Panc1 (cell line): ENCODE measurements at regions not wholly inside any gene's neighbourhood (a gene's known extent, or its start where the extent isn't known, plus 50 kb on each side); places are given as distances from the start of the nearest gene placed in this dataset.

Experiments
- ATAC-seq: fragments of 200-7000 bp; cut with Tn5 transposase; 2 replicates; pipeline ENCODE4 v1.9.1; 2020; ENCODE audit warnings: mild to moderate bottlenecking, moderate library complexity
- BruUV-seq: library from RNA; stranded (reverse); fragments of 400-500 nt; replicated peaks from 2 replicates; lab custom pipeline; 2021; lab: Mats Ljungman, UMichigan
- CTCF ChIA-PET: fragments of 300-600 bp; sonication (Branson Sonifier 250); formaldehyde crosslinking; loops from one replicate; lab custom pipeline; 2022; ENCODE audit warnings: antibody characterized with exemption; lab: Charles Lee
- POLR2A ChIA-PET: fragments of 300-600 bp; sonication (Branson Sonifier 250); formaldehyde crosslinking; loops from one replicate; lab custom pipeline; 2022; ENCODE audit warnings: antibody characterized with exemption; lab: Charles Lee
- DNase-seq: peaks from one replicate; pipeline ENCODE4 v3.0.0-alpha.2; 2010; ENCODE audit warnings: low read depth, low spot score
- H3K27ac ChIP-seq: 2 replicates; pipeline ENCODE4 v1.5.1; 2011; ENCODE audit warnings: mild to moderate bottlenecking, low read length, inconsistent platforms
- H3K27me3 ChIP-seq: fragments of 200-500 bp; sonication (Bioruptor generic); 2 replicates; pipeline ENCODE4 v1.6.0; 2014; ENCODE audit warnings: low read length, inconsistent platforms; ENCODE audit not compliant: control insufficient read depth, insufficient read depth
- H3K36me3 ChIP-seq: fragments of 200-500 bp; sonication (Bioruptor generic); 2 replicates; pipeline ENCODE4 v1.5.1; 2014; ENCODE audit warnings: inconsistent platforms, mild to moderate bottlenecking, low read length, moderate library complexity; ENCODE audit not compliant: control insufficient read depth, insufficient read depth
- H3K4me1 ChIP-seq: 2 replicates; pipeline ENCODE4 v1.5.1; 2011; ENCODE audit warnings: inconsistent platforms, mild to moderate bottlenecking, low read length, moderate library complexity; ENCODE audit not compliant: control insufficient read depth, insufficient read depth
- H3K4me3 ChIP-seq, 2 experiments: 2 replicates each; pipeline ENCODE4 v1.5.1; 2011 to 2012; ENCODE audit warnings: low read depth in 2 of 2, low read length in 2 of 2, mild to moderate bottlenecking in 2 of 2, inconsistent platforms in 1 of 2, moderate library complexity in 1 of 2
- H3K9me3 ChIP-seq: fragments of 200-500 bp; sonication (Bioruptor generic); 2 replicates; pipeline ENCODE4 v1.5.1; 2014; ENCODE audit warnings: low read depth, mild to moderate bottlenecking, inconsistent platforms, low read length, moderate library complexity; ENCODE audit not compliant: control insufficient read depth, insufficient read depth
- POLR2AphosphoS5 ChIP-seq: IDR thresholded peaks from 2 replicates; pipeline ENCODE4 v1.6.1; 2012; ENCODE audit warnings: mild to moderate bottlenecking, low read depth, low read length, moderate library complexity
- SIN3A ChIP-seq: IDR thresholded peaks from 2 replicates; pipeline ENCODE4 v1.6.1; 2012; ENCODE audit warnings: low read depth, mild to moderate bottlenecking, low read length, moderate library complexity, borderline replicate concordance; ENCODE audit not compliant: insufficient read depth
- TCF7L2 ChIP-seq: IDR thresholded peaks from 2 replicates; pipeline ENCODE4 v1.6.1; 2011; ENCODE audit warnings: mild to moderate bottlenecking, low read depth, low read length, inconsistent platforms
- in situ Hi-C: cut with HindIII; loops from 2 replicates; pipeline ENCODE4 v1.10.0; 2016; ENCODE audit warnings: low sequenced_read_pairs, low pct_unique_long_range_greater_than_20kb
- intact Hi-C: fragments of 100-400 bp; cut with micrococcal nuclease; formaldehyde crosslinking; loops from one replicate; pipeline ENCODE4 v1.10.0; 2022; ENCODE audit not compliant: unreplicated experiment
- TF ChIP-seq, protein P1 (sequence below): fragments of 450-650 bp; IDR thresholded peaks from 2 replicates; pipeline ENCODE4 v1.5.1; 2017; ENCODE audit warnings: mild to moderate bottlenecking
- TF ChIP-seq, protein P2 (sequence below), 2 experiments: IDR thresholded peaks; 2 replicates each; pipeline ENCODE4 v1.6.1; 2011 to 2012; ENCODE audit warnings: low read depth in 2 of 2, control low read depth in 1 of 2, low read length in 1 of 2, mild to moderate bottlenecking in 1 of 2, moderate library complexity in 1 of 2; ENCODE audit not compliant: insufficient read depth in 1 of 2

DNA sequence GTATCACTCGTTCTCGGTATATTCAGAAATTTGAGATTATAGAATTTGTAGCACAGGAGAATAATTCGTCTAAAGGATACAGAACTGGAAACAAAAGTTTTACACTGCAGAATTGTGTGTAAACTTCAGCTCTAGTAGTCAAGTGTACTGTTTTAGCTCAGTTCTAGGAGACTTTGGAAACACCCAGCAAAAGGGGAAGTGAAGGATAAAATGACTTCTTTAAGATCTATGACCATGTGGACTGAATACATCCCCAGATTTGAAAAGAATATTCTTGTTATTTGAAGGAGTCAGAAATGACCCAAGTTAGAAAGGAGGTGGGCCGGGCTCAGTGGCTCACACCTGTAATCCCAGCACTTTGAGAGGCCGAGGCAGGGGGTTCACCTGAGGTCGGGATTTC lies 174.0 kb upstream of the FOXQ1 start:
- no peak overlapping the region for H3K27ac ChIP-seq
- H3K4me3 ChIP-seq: no peak overlapping the region
- DNase-seq (no peak), ATAC-seq (no peak)
- in situ Hi-C loops (no loop called here), intact Hi-C loops (no loop called here)
- no peaks in the 10 kb centered on the region for H3K9me3 ChIP-seq
- TF ChIP-seq, protein P1, sequence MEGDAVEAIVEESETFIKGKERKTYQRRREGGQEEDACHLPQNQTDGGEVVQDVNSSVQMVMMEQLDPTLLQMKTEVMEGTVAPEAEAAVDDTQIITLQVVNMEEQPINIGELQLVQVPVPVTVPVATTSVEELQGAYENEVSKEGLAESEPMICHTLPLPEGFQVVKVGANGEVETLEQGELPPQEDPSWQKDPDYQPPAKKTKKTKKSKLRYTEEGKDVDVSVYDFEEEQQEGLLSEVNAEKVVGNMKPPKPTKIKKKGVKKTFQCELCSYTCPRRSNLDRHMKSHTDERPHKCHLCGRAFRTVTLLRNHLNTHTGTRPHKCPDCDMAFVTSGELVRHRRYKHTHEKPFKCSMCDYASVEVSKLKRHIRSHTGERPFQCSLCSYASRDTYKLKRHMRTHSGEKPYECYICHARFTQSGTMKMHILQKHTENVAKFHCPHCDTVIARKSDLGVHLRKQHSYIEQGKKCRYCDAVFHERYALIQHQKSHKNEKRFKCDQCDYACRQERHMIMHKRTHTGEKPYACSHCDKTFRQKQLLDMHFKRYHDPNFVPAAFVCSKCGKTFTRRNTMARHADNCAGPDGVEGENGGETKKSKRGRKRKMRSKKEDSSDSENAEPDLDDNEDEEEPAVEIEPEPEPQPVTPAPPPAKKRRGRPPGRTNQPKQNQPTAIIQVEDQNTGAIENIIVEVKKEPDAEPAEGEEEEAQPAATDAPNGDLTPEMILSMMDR: no peak
- TF ChIP-seq SIN3A (no peak), TCF7L2 (no peak)
- H3K36me3 ChIP-seq: no peaks in the 10 kb centered on the region
- POLR2A ChIA-PET: no interaction called here
- H3K27me3 ChIP-seq: no peaks in the 10 kb centered on the region; the same call in 1 of the 2 replicates
- no TSS peak for BruUV-seq
- no peaks in the 10 kb centered on the region for H3K4me1 ChIP-seq
- CTCF ChIA-PET: no interaction called here

DNA sequence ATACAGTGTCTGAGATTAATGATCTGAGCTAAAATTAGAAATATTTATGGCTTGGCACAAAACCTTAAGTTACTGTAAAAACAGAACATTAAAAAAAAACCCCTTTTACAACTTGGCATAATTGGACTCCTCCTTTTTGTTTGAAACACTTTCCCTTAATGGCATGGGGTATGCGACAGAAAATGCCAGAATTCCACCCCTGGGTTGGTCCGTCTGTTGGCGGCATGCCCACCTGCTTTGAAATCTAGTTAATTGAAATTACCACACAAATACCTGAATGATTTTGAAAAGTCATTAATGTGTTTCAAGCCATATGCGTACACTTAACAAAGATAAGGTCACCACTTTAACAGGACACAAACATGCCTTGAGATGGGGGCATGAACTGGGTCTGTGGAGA lies 175.1 kb upstream of the FOXQ1 start:
- H3K27me3 ChIP-seq: no peaks in the 10 kb centered on the region; the same call in 1 of the 2 replicates
- no TSS peak for BruUV-seq
- no peak overlapping the region for H3K27ac ChIP-seq
- in situ Hi-C loops: no loop called here
- ChIA-PET POLR2A (no interaction called here), CTCF (no interaction called here)
- no peaks in the 10 kb centered on the region for H3K36me3 ChIP-seq
- H3K4me1 ChIP-seq: no peaks in the 10 kb centered on the region
- no peaks in the 10 kb centered on the region for H3K9me3 ChIP-seq
- TF ChIP-seq SIN3A (no peak), TCF7L2 (no peak), POLR2AphosphoS5 (no peak)
- TF ChIP-seq, protein P1: no peak
- TF ChIP-seq, protein P2, sequence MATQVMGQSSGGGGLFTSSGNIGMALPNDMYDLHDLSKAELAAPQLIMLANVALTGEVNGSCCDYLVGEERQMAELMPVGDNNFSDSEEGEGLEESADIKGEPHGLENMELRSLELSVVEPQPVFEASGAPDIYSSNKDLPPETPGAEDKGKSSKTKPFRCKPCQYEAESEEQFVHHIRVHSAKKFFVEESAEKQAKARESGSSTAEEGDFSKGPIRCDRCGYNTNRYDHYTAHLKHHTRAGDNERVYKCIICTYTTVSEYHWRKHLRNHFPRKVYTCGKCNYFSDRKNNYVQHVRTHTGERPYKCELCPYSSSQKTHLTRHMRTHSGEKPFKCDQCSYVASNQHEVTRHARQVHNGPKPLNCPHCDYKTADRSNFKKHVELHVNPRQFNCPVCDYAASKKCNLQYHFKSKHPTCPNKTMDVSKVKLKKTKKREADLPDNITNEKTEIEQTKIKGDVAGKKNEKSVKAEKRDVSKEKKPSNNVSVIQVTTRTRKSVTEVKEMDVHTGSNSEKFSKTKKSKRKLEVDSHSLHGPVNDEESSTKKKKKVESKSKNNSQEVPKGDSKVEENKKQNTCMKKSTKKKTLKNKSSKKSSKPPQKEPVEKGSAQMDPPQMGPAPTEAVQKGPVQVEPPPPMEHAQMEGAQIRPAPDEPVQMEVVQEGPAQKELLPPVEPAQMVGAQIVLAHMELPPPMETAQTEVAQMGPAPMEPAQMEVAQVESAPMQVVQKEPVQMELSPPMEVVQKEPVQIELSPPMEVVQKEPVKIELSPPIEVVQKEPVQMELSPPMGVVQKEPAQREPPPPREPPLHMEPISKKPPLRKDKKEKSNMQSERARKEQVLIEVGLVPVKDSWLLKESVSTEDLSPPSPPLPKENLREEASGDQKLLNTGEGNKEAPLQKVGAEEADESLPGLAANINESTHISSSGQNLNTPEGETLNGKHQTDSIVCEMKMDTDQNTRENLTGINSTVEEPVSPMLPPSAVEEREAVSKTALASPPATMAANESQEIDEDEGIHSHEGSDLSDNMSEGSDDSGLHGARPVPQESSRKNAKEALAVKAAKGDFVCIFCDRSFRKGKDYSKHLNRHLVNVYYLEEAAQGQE (IDR thresholded peaks at IDR 0.05; ENCODE audit: insufficient read depth in 1 of 2, low read depth in 2 of 2, low read length in 1 of 2): no peak
- H3K4me3 ChIP-seq: no peak overlapping the region
- no peak for DNase-seq
- no peak for ATAC-seq
- intact Hi-C loops: no loop called here

DNA sequence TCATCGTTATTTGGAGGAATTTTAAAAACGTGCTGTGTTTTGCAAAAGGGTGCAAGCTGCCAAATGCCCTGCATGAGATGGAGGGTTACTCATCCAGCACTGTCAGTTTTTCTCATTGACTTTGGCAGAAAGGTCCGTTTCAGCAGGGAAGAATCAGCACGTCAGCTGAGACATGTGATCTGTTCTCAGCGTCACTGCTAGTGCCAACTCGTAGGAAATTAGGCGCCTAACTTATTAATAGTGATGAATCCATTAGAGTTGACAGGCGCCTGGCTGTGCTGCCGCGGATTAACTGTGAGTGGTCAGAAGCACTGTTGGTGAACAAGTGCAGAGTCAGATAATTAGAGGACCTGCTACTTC lies 175.5 kb upstream of the FOXQ1 start:
- H3K27ac ChIP-seq: no peak overlapping the region
- no peak overlapping the region for H3K4me3 ChIP-seq
- H3K9me3 ChIP-seq: no peaks in the 10 kb centered on the region
- ATAC-seq (no peak), DNase-seq (no peak)
- H3K4me1 ChIP-seq: no peaks in the 10 kb centered on the region
- ChIA-PET POLR2A (no interaction called here), CTCF (no interaction called here)
- intact Hi-C loops: no loop called here
- BruUV-seq: no TSS peak
- no peaks in the 10 kb centered on the region; the same call in 1 of the 2 replicates for H3K27me3 ChIP-seq
- TF ChIP-seq TCF7L2: no peak
- TF ChIP-seq, protein P2 (IDR thresholded peaks at IDR 0.05; ENCODE audit: insufficient read depth in 1 of 2, low read depth in 2 of 2, low read length in 1 of 2): no peak
- no peak for TF ChIP-seq POLR2AphosphoS5
- TF ChIP-seq, protein P1: no peak
- TF ChIP-seq SIN3A: no peak
- no peaks in the 10 kb centered on the region for H3K36me3 ChIP-seq
- in situ Hi-C loops: no loop called here
